Effector memory CD4-positive, alpha-beta T cell (primary cell): ENCODE measurements at regions not wholly inside any gene's neighbourhood (a gene's known extent, or its start where the extent isn't known, plus 50 kb on each side); places are given as distances from the start of the nearest gene placed in this dataset.

Source experiments
- DNase-seq, 3 donors: peaks; one replicate each; pipeline ENCODE4 v3.0.0-alpha.2; 2020
- H3K27ac ChIP-seq: 2 replicates; pipeline ENCODE4 v1.7.0; 2013; ENCODE audit warnings: mild to moderate bottlenecking, low read length, moderate library complexity; ENCODE audit not compliant: insufficient read depth, poor library complexity, severe bottlenecking
- H3K27me3 ChIP-seq: replicated peaks from 2 replicates; pipeline ENCODE4 v1.7.0; 2013; ENCODE audit warnings: mild to moderate bottlenecking, low read length; ENCODE audit not compliant: insufficient read depth, control insufficient read depth, poor library complexity, severe bottlenecking
- H3K36me3 ChIP-seq: 2 replicates; pipeline ENCODE4 v1.7.0; 2013; ENCODE audit warnings: mild to moderate bottlenecking, low read length, moderate library complexity; ENCODE audit not compliant: control insufficient read depth, insufficient read depth
- H3K4me1 ChIP-seq: 2 replicates; pipeline ENCODE4 v1.7.0; 2013; ENCODE audit warnings: low read length, mild to moderate bottlenecking; ENCODE audit not compliant: control insufficient read depth, insufficient read depth, poor library complexity, severe bottlenecking
- H3K4me3 ChIP-seq: 2 replicates; pipeline ENCODE4 v1.7.0; 2013; ENCODE audit warnings: low read length, low read depth, mild to moderate bottlenecking; ENCODE audit not compliant: insufficient read depth, poor library complexity, severe bottlenecking
- H3K9me3 ChIP-seq: 2 replicates; pipeline ENCODE4 v1.7.0; 2013; ENCODE audit warnings: mild to moderate bottlenecking, low read length, moderate library complexity; ENCODE audit not compliant: control insufficient read depth

DNA sequence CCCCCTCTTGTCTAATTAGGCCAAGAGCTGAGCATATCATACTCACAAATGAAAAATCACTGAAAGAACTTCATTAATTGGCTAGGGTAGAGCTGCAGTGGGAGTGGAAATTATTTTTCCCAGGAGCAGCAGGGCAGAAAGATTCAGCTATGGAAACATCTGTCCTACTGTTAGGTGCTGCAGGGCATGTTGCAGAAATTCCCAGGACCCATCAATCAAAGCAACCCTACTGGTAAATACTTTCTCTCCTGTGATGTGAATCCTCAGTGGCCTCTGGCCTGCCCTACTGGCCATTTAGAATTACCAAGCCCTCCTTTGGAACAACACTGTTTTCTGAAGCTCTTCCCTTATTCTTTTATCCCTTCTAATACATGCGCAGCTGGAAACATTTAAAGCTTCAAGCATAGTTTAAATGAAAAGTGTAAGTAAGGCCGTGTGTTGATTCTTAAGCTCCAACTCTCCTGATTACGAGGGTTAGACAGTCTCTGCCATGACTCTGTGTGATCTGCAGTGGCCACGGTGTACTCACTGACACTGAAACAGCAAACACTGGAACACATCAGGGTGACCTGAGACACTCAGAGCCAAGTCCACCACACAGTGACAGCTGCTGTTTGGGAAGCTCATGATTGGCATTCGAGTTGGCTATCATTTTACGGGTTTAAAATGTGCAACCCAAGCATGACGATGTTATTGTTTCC is 62.6 kb upstream of the TMCC3 start:
- no peaks in the 10 kb centered on the region for H3K36me3 ChIP-seq
- no peak for DNase-seq
- no peaks in the 10 kb centered on the region for H3K9me3 ChIP-seq
- H3K27me3 ChIP-seq, result no peaks in the 10 kb centered on the region
- no peak overlapping the region for H3K4me3 ChIP-seq
- H3K4me1 ChIP-seq, result no peaks in the 10 kb centered on the region
- H3K27ac ChIP-seq, result no peak overlapping the region

DNA sequence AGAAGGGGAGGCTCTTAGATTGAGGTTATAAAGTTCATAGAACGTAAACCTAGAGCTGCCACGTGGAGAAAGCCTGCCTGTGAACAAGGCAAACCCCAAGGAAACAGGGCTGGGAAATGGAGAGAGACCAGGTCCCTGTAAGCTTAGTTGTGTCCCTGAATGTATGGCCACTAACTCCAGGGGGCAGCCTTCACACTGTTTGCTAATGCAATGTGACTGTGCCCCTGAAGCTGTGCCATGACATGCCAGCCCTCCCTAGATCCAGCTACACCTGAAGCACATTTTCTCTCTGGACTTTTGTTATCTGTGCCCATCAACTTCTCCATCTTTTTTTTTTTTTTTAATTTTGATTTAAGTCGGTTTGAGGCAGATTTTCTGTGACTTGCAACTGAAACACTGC is 60.6 kb upstream of the TMCC3 start:
- H3K4me3 ChIP-seq, result no peak overlapping the region
- no peaks in the 10 kb centered on the region for H3K4me1 ChIP-seq
- DNase-seq, result no peak
- no peaks in the 10 kb centered on the region for H3K27me3 ChIP-seq
- no peaks in the 10 kb centered on the region for H3K36me3 ChIP-seq
- no peak overlapping the region for H3K27ac ChIP-seq
- no peaks in the 10 kb centered on the region for H3K9me3 ChIP-seq

DNA sequence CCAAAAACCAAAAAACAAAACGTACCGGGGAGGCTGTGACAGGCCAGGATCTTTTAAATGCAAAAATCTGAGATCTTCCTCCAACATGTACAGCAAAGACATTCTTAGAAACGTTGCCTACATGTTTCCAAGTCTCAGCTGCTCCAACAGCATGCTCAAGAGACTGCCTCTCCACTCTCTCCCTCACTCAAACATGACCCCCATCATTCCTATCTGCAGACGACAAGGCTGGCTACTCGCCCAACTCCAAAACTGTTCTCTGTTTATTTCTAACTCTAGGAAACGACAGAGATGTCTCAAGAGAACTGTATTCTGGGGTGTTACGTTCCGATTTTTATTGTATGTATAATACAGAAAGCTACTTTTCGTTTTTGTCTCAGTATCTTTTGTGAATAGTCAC is 57.5 kb upstream of the TMCC3 start:
- no peaks in the 10 kb centered on the region for H3K27me3 ChIP-seq

DNA sequence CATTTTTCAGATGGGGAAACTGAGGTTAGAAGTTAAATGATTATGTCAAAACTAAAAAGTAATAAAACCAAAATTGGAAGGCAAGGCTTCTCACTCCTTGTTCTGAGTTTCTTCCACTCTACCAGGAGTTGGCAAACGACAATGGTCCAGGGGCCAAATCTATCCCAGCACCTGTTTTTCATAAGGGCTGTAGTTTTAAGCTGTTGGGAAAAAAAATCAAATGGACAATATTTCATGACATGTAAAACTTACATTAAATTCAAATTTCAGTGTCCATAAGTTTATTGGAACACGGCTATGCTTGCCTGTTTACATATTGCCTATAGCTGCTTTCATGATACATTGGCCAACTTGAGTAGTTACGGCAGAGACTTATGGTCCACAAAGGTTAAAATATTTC is 56.7 kb upstream of the TMCC3 start:
- no peaks in the 10 kb centered on the region for H3K9me3 ChIP-seq
- no peaks in the 10 kb centered on the region for H3K4me1 ChIP-seq
- no peak overlapping the region for H3K27ac ChIP-seq
- DNase-seq, result no peak
- H3K27me3 ChIP-seq, result no peaks in the 10 kb centered on the region
- no peaks in the 10 kb centered on the region for H3K36me3 ChIP-seq
- no peak overlapping the region for H3K4me3 ChIP-seq

More for the DNA sequence above, 57.5 kb upstream of the TMCC3 start:
- no peaks in the 10 kb centered on the region for H3K9me3 ChIP-seq
- H3K4me1 ChIP-seq, result no peaks in the 10 kb centered on the region
- no peak for DNase-seq
- no peak overlapping the region for H3K27ac ChIP-seq
- H3K36me3 ChIP-seq, result no peaks in the 10 kb centered on the region
- H3K4me3 ChIP-seq, result no peak overlapping the region

DNA sequence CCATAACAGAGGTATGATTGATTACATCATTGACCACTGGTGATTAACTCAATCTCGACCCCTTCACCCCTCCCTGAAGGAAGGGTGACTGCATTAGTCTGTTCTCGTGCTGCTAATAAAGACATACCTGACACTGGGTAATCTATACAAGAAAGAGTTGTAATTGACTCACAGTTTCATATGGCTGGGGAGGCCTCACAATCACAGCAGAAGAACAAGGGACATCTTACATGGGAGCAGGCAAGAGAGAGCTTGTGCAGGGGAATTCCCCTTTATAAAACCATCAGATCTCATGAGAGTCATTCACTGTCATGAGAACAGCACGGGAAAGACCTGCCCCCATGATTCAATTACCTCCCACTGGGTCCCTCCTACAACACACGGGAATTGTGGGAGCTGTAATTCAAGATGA is 55.9 kb upstream of the TMCC3 start:
- Histone ChIP-seq H3K4me3 (no peak overlapping the region), H3K36me3 (no peaks in the 10 kb centered on the region), H3K9me3 (no peaks in the 10 kb centered on the region), H3K27ac (no peak overlapping the region), H3K27me3 (no peaks in the 10 kb centered on the region), H3K4me1 (no peaks in the 10 kb centered on the region)
- DNase-seq, result no peak

- H3K9me3 ChIP-seq, result no peaks in the 10 kb centered on the region
- no peaks in the 10 kb centered on the region for H3K36me3 ChIP-seq
- no peaks in the 10 kb centered on the region for H3K4me1 ChIP-seq
- H3K27ac ChIP-seq, result no peak overlapping the region
- no peak overlapping the region for H3K4me3 ChIP-seq
- H3K27me3 ChIP-seq, result no peaks in the 10 kb centered on the region
- no peak for DNase-seq
Observed at GRCh38 chr12:94705676-94706075, 55.3 kb upstream of the TMCC3 start.

- Histone ChIP-seq H3K4me3 (no peak overlapping the region), H3K27me3 (no peaks in the 10 kb centered on the region), H3K4me1 (no peaks in the 10 kb centered on the region), H3K36me3 (no peaks in the 10 kb centered on the region), H3K27ac (no peak overlapping the region), H3K9me3 (no peaks in the 10 kb centered on the region)
- no peak for DNase-seq
Observed at GRCh38 chr12:94704452-94705306, 54.3 kb upstream of the TMCC3 start.

GRCh38 chr12:94702696-94703095 is 52.3 kb upstream of the TMCC3 start:
- Histone ChIP-seq H3K4me1 (no peaks in the 10 kb centered on the region), H3K27ac (no peak overlapping the region), H3K9me3 (no peaks in the 10 kb centered on the region), H3K36me3 (no peaks in the 10 kb centered on the region), H3K4me3 (no peak overlapping the region), H3K27me3 (no peaks in the 10 kb centered on the region)
- no peak for DNase-seq

GRCh38 chr12:94701711-94702110 is 51.4 kb upstream of the TMCC3 start:
- Histone ChIP-seq H3K27ac (no peak overlapping the region), H3K27me3 (no peaks in the 10 kb centered on the region), H3K36me3 (no peaks in the 10 kb centered on the region), H3K9me3 (no peaks in the 10 kb centered on the region), H3K4me3 (no peak overlapping the region), H3K4me1 (no peaks in the 10 kb centered on the region)
- no peak for DNase-seq

DNA sequence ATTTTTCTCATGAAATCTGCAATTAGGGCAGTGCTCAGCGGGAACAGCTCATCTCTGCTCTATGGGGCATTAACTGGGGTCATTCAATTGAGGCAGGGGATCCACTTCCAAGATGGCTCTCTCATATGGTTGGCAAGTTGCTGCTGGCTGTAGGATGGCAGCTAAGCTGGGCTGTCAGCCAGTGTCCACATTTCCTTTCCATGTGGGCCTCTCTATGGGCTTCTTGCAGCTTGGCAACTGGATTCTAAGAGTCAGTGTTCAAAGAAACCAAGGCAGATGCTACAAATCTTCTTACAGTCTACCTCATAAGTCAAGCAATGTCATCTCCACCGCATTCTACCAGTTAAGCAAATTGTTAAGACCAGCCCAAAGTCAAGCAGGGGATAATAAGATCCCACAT is 50.3 kb upstream of the TMCC3 start:
- H3K27me3 ChIP-seq, result no peaks in the 10 kb centered on the region
- no peaks in the 10 kb centered on the region for H3K36me3 ChIP-seq
- H3K4me1 ChIP-seq, result no peaks in the 10 kb centered on the region
- no peak for DNase-seq
- H3K4me3 ChIP-seq, result no peak overlapping the region
- no peak overlapping the region for H3K27ac ChIP-seq
- H3K9me3 ChIP-seq, result no peaks in the 10 kb centered on the region
